Breast epithelium (tissue), 3 donors: ENCODE measurements at regions not wholly inside any gene's neighbourhood (a gene's known extent, or its start where the extent isn't known, plus 50 kb on each side); places are given as distances from the start of the nearest gene placed in this dataset.

Experiments
- POLR2A ChIP-seq: fragments of 450-650 bp; IDR thresholded peaks from one replicate; pipeline ENCODE4 v1.6.1; 2016; ENCODE audit warnings: antibody characterized with exemption, mild to moderate bottlenecking, moderate library complexity
- TF ChIP-seq, protein P1 (sequence below), 3 donors: fragments of 450-650 bp; IDR thresholded peaks; one replicate each; pipeline ENCODE4 v1.5.1; 2016 to 2017; ENCODE audit warnings: antibody characterized with exemption in 3 of 3, mild to moderate bottlenecking in 3 of 3, moderate library complexity in 3 of 3

DNA sequence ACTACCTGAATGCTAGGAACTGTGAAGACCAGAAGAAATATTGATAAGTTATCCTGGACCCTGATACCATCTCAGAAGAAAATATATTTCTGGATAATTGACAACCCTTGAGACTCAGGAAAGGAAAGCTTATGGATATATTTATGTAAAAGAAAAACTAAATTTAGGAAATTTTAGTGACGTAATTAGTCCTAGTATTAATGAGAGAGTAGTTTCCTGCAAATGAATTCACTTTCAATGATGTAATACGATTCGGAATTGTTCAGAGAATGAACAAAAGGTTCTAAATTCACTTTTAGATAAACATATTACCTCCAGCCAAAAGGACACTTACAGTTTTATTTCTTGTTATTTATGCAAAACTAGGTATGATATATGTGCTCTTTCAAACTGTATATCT is 1120.1 kb upstream of the NCAM2 start:
- TF ChIP-seq, protein P1, sequence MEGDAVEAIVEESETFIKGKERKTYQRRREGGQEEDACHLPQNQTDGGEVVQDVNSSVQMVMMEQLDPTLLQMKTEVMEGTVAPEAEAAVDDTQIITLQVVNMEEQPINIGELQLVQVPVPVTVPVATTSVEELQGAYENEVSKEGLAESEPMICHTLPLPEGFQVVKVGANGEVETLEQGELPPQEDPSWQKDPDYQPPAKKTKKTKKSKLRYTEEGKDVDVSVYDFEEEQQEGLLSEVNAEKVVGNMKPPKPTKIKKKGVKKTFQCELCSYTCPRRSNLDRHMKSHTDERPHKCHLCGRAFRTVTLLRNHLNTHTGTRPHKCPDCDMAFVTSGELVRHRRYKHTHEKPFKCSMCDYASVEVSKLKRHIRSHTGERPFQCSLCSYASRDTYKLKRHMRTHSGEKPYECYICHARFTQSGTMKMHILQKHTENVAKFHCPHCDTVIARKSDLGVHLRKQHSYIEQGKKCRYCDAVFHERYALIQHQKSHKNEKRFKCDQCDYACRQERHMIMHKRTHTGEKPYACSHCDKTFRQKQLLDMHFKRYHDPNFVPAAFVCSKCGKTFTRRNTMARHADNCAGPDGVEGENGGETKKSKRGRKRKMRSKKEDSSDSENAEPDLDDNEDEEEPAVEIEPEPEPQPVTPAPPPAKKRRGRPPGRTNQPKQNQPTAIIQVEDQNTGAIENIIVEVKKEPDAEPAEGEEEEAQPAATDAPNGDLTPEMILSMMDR (IDR thresholded peaks at IDR 0.05) = no peak
- TF ChIP-seq POLR2A = no peak
